Ecto neural progenitor cell (in vitro differentiated cells): ENCODE measurements at regions not wholly inside any gene's neighbourhood (a gene's known extent, or its start where the extent isn't known, plus 50 kb on each side); places are given as distances from the start of the nearest gene placed in this dataset.
"Not testable (repeated sequence)": the region's sequence is repeated elsewhere in the genome, so short reads cannot be mapped to it uniquely, and the experiment has no call there.

Experiments
- DNase-seq: peaks from one replicate; pipeline ENCODE4 v3.0.0-alpha.2; 2018; ENCODE audit warnings: low spot score

DNA sequence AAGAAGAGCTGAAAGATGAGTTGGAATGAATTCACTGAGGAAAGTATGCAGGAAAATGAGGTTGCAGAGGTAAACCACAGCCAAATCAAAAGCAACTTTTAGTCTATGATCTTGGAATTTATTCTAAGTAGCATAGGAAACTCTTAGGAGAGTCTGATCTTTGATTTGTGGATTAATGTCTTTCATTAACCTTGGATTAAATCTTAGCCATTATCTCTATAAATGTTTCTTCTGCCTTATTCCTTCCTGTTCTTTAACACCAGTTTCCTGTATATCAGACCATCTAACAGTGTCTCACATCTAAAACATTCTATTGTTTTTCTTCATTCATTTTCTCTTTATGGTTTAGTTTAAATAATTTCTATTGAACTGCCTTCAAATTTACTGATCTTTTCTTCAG is 187.2 kb upstream of the ANKRD55 start:
- no peak for DNase-seq

DNA sequence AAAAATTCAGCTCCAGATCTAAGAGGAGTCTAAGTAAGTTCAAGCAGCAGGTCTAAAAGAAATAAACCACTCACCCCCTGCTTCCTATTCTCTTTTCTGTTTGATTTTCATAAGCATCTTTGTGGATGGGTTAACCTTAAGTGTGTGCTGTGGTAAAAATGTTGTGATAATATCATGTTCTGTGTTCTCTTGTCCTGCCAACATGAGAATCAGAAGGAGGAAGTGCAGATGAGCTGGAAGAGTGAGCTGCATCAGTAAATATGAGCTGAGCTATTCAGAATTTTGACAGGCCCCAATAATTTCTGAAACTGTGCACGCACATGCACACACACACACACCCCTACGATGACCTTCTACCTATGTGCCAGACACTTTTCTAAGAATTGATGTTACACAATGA is 186.5 kb upstream of the ANKRD55 start:
- DNase-seq = no peak

DNA sequence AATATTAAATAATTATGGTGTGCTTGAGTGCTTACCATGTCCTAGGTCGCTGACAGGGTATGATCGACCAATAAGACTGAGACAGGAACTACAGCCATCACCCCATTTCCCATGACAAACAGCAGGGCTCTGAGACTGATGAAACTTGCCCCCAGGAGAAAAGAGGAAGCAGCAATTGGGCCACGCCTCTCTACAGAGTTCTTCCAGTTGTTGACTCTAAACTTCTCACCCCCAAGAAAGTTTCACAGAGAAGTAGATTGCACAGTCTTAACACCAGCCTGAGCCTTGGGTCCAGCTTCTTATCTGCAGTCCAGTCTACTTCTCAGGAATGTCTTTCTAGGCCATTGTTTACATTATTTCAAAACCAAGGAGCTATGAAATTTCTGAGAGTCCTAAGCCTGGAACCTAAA is 182.2 kb upstream of the ANKRD55 start:
- DNase-seq = no peak

GRCh38 chr5:56414066-56414465 is 180.9 kb upstream of the ANKRD55 start:
- no peak for DNase-seq

DNA sequence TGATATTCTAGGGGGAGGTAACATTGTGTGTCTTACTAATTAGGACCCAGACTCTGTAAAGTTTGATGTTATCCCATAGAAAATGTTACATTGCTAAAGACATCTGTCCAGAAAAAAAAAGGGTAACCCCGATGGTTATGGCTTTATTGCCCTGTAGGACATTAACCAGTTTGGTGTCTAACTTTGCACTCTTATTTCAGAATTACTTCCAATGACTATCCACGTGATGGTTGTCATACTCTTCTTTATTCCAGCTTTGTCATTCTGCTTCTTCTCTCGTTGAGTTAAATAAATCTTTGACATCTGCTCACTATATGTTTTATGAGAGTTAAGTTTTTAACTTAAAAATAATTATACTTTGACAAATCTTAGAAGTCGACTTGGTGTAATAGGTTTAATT is 180.4 kb upstream of the ANKRD55 start:
- no peak for DNase-seq

GRCh38 chr5:56412601-56413379 is 179.7 kb upstream of the ANKRD55 start:
- DNase-seq = no peak

- no peak for DNase-seq
Observed at GRCh38 chr5:56410696-56411095, 177.6 kb upstream of the ANKRD55 start.

DNA sequence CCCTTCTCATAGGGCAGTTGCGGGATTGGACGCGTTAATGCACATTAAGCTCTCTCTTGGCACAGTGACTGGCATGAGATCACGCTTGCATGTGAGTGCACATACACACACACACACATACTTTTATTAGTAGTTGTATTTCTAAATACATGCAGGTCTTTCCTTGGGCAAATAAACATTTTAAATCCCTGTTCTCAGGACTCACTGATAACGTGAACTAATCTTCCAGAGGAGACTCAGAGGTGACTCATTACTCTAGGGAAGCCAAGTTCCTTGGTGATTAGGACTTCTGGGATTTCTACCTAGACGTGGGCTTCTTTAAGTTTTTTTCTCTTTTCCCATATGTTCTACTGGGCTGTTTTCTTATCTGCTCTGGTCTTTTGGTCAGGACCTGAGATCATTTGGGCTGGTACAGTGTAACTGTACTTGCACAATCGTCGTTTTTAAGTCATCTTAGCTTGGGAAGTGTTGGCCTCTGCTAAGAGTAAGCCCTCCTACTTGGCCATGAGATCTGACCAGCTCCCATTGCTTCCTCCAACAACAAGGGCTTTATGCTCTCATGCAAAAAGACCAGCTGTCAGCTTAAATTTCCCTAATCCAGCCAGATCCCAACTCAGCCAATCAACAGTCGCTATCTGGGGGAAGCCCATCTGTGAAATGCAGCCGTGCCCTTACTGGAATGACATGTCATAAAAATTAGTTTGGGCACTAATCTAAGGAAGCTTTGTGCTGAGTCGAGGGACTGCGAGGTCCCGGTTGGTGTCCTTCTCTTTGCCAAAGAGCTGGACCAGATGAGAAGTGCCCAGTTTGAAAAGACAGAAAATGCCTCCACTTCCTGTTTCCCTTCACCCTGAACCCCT is 176.4 kb upstream of the ANKRD55 start:
- no peak for DNase-seq

- DNase-seq = no peak
Observed at GRCh38 chr5:56406838-56407237, 173.7 kb upstream of the ANKRD55 start.

GRCh38 chr5:56406221-56406620 is 173.1 kb upstream of the ANKRD55 start:
- no peak for DNase-seq

- DNase-seq = peak; percentile 63
Observed at GRCh38 chr5:56405116-56405908, 172.2 kb upstream of the ANKRD55 start.

- no peak for DNase-seq
Observed at GRCh38 chr5:56402266-56403220, 169.4 kb upstream of the ANKRD55 start.

- DNase-seq = not testable (repeated sequence)
Observed at GRCh38 chr5:56397796-56398195, 164.7 kb upstream of the ANKRD55 start.

- no peak for DNase-seq
Observed at GRCh38 chr5:56396634-56397033, 163.5 kb upstream of the ANKRD55 start.

- no peak for DNase-seq
Observed at GRCh38 chr5:56389261-56389660, 156.1 kb upstream of the ANKRD55 start.

- no peak for DNase-seq
Observed at GRCh38 chr5:56388229-56388985, 155.3 kb upstream of the ANKRD55 start.

DNA sequence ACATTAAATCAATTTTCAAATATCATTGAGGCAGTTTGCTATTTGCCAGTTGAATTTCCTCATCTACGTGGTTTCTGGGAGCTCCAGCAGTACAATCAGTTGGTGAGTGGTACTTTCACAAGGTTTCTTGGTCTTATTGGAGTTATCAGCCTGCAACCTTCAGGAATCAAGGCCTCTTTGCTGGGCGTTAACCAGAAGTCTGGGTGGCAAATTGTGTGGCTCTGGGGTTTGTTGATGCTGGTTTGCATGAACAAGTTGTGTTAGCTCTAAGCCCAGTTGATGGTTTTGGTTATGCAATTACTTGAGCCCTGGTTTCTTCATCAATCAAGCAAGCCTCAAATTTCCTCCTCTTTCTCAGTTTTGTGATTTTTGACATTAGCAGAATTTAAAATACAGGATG is 152.9 kb upstream of the ANKRD55 start:
- no peak for DNase-seq

DNA sequence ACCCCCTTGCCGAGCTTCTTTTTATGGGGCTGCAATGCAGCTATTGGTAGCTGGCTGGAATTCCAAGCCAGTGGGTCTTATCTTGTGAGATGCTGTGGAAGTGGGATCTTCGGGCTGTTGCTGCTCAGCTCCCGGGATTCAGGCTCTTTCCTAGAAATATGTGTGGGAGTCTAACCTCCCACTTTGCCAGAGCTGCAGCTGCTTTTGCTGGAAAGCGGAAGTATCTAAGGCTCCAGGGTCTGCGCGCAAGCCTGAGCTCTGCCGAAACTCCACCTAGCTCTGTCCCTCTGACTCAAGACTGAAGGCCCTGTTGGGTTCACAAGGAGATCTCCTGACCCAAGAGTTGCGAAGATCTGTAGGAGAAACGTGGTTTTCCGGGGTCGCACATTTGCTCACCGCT is 151.1 kb upstream of the ANKRD55 start:
- no peak for DNase-seq

DNA sequence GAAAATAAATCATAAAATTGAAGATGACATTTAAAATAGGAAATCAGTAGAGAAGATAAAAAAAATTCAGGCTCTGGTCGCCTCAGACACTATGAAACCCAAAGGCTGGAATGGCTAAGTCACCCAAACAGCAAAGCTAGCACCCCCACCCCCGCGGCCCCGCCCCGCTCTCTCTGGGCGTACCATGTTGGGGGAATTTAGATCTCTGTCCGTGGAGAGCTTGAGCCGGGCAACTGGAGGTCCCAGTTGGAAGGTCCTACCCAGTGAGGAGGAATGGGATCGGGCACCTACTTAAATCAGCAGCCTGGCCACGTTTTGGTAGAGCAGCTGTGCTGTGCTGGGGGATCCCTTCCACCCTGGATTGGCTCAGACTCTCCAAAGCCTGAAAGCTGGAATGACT is 150.6 kb upstream of the ANKRD55 start:
- no peak for DNase-seq

DNA sequence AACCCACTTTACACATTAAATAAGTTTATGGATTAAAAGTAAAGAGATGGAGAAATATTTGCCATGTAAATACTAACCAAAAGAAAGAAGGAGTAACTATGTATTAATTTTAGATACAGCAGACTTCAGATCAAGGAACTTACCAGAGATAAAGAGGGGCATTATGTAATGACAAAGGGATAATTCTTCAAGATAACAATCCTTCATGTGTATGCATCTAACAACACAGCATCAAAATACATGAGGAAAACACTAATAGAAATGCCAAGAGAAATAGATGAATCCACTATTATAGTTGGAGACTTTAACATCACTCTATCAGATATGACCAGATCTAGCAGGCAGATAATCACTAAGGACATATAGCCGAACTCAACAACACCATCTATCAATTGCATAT is 149.8 kb upstream of the ANKRD55 start:
- DNase-seq = no peak

GRCh38 chr5:56377573-56377972 is 144.4 kb upstream of the ANKRD55 start:
- DNase-seq = no peak
